SU-DHL-6 (cell line): ENCODE measurements at regions not wholly inside any gene's neighbourhood (a gene's known extent, or its start where the extent isn't known, plus 50 kb on each side); places are given as distances from the start of the nearest gene placed in this dataset.

Source experiments
- H2AFZ ChIP-seq: fragments of 200-600 bp; sonication (generic); 2 replicates; pipeline ENCODE4 v1.6.1; 2014; ENCODE audit warnings: low read depth, mild to moderate bottlenecking, moderate library complexity, mixed read lengths, antibody characterized with exemption, low read length; ENCODE audit not compliant: severe bottlenecking
- H3F3A ChIP-seq: fragments of 200-600 bp; shearing (Covaris generic); 2 replicates; pipeline ENCODE4 v1.6.0; 2016; ENCODE audit warnings: antibody characterized with exemption, mild to moderate bottlenecking; ENCODE audit not compliant: insufficient read depth
- H3K27ac ChIP-seq: fragments of 200-600 bp; sonication (generic); 2 replicates; pipeline ENCODE4 v1.5.1; 2016; ENCODE audit warnings: low read depth, mild to moderate bottlenecking, low read length, moderate library complexity, mixed read lengths
- H3K27me3 ChIP-seq: fragments of 200-600 bp; sonication (generic), shearing (Covaris generic); 2 replicates; pipeline ENCODE4 v1.6.0; 2014; ENCODE audit warnings: mild to moderate bottlenecking, low read length
- H3K36me3 ChIP-seq: fragments of 200-600 bp; sonication (generic); 2 replicates; pipeline ENCODE4 v1.6.1; 2014; ENCODE audit warnings: mild to moderate bottlenecking, low read length, mixed read lengths
- H3K4me2 ChIP-seq: fragments of 300-600, 200-600 bp; shearing (Covaris generic), sonication (generic); 2 replicates; pipeline ENCODE4 v1.6.0; 2014; ENCODE audit warnings: low read length, low read depth, mild to moderate bottlenecking; ENCODE audit not compliant: poor library complexity, severe bottlenecking
- H3K4me3 ChIP-seq: fragments of 200-600 bp; sonication (generic); 2 replicates; pipeline ENCODE4 v1.5.1; 2014; ENCODE audit warnings: antibody characterized with exemption, low read length, mild to moderate bottlenecking, mixed read lengths; ENCODE audit not compliant: insufficient read depth, poor library complexity, severe bottlenecking
- H3K79me2 ChIP-seq: fragments of 200-600 bp; sonication (generic); 2 replicates; pipeline ENCODE4 v1.6.1; 2014; ENCODE audit warnings: mild to moderate bottlenecking, low read length, moderate library complexity; ENCODE audit not compliant: insufficient read depth
- H3K9ac ChIP-seq: fragments of 200-600 bp; sonication (generic); 2 replicates; pipeline ENCODE4 v1.7.0; 2014; ENCODE audit warnings: mild to moderate bottlenecking, low read length
- H3K9me2 ChIP-seq: fragments of 200-600 bp; sonication (generic); replicated peaks from 2 replicates; pipeline ENCODE4 v1.6.1; 2014; ENCODE audit warnings: low read length; ENCODE audit not compliant: insufficient read depth
- H3K9me3 ChIP-seq: fragments of 200-600 bp; sonication (generic); 2 replicates; pipeline ENCODE4 v1.6.1; 2014; ENCODE audit warnings: low read length, mixed read lengths; ENCODE audit not compliant: insufficient read depth
- H4K20me1 ChIP-seq: fragments of 200-600 bp; sonication (generic); 2 replicates; pipeline ENCODE4 v1.6.1; 2014; ENCODE audit warnings: low read depth, mild to moderate bottlenecking, antibody characterized with exemption, low read length, moderate library complexity, mixed read lengths
- EZH2phosphoT487 ChIP-seq: fragments of 200-600 bp; sonication (generic), shearing (Covaris generic); conservative IDR thresholded peaks from 2 replicates; pipeline ENCODE4 v1.6.1; 2018; ENCODE audit warnings: mild to moderate bottlenecking, antibody characterized with exemption, low read length, moderate library complexity, mixed read lengths
- TF ChIP-seq, protein P1 (sequence below): fragments of 200-600 bp; sonication (generic); IDR thresholded peaks from one replicate; pipeline ENCODE4 v1.5.1; 2017; ENCODE audit warnings: antibody characterized with exemption, mild to moderate bottlenecking, low read length, moderate library complexity; ENCODE audit not compliant: insufficient read depth, poor library complexity, severe bottlenecking

GRCh38 chr2:175356901-175357300 is 175.4 kb upstream of the ATP5MC3 start:
- TF ChIP-seq, protein P1, sequence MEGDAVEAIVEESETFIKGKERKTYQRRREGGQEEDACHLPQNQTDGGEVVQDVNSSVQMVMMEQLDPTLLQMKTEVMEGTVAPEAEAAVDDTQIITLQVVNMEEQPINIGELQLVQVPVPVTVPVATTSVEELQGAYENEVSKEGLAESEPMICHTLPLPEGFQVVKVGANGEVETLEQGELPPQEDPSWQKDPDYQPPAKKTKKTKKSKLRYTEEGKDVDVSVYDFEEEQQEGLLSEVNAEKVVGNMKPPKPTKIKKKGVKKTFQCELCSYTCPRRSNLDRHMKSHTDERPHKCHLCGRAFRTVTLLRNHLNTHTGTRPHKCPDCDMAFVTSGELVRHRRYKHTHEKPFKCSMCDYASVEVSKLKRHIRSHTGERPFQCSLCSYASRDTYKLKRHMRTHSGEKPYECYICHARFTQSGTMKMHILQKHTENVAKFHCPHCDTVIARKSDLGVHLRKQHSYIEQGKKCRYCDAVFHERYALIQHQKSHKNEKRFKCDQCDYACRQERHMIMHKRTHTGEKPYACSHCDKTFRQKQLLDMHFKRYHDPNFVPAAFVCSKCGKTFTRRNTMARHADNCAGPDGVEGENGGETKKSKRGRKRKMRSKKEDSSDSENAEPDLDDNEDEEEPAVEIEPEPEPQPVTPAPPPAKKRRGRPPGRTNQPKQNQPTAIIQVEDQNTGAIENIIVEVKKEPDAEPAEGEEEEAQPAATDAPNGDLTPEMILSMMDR = no peak
- no peak for TF ChIP-seq EZH2phosphoT487
- H3K79me2 ChIP-seq = no peaks in the 10 kb centered on the region

DNA sequence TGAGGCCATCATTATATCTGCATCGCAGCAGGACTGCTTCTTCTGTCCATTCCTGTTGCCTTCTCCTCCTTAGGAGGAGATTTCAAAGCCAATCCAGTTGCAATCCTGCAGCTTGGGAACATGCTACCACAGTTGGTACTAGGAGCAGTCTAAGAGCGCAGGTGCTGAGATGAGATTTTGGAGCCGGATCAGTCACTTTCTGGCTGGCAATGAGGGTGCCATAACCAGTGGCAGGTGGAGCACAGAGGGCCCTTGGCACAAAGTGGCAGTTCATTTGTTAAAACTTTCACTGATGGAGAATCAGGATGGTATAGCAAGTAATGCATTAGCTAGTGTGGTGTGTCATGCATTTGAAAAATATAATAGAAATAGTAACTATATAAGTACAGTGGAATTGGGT is 173.7 kb upstream of the ATP5MC3 start:
- Histone ChIP-seq H4K20me1 (no peaks in the 10 kb centered on the region), H3K4me3 (no peak overlapping the region), H3K9ac (no peak overlapping the region), H3K79me2 (no peaks in the 10 kb centered on the region), H3F3A (no peaks in the 10 kb centered on the region), H3K36me3 (no peaks in the 10 kb centered on the region), H3K9me3 (no peaks in the 10 kb centered on the region), H3K4me2 (no peak overlapping the region), H3K27ac (no peak overlapping the region), H3K9me2 (no peaks in the 10 kb centered on the region), H2AFZ (no peak overlapping the region), H3K27me3 (no peaks in the 10 kb centered on the region)
- TF ChIP-seq, protein P1 = no peak
- TF ChIP-seq EZH2phosphoT487 = no peak

More at GRCh38 chr2:175356901-175357300, 175.4 kb upstream of the ATP5MC3 start:
- Histone ChIP-seq H3K9me2 (no peaks in the 10 kb centered on the region), H3F3A (no peaks in the 10 kb centered on the region), H2AFZ (no peak overlapping the region), H3K4me3 (no peak overlapping the region), H3K27me3 (no peaks in the 10 kb centered on the region), H4K20me1 (no peaks in the 10 kb centered on the region), H3K4me2 (no peak overlapping the region), H3K9ac (no peak overlapping the region), H3K9me3 (no peaks in the 10 kb centered on the region), H3K36me3 (no peaks in the 10 kb centered on the region), H3K27ac (no peak overlapping the region)

DNA sequence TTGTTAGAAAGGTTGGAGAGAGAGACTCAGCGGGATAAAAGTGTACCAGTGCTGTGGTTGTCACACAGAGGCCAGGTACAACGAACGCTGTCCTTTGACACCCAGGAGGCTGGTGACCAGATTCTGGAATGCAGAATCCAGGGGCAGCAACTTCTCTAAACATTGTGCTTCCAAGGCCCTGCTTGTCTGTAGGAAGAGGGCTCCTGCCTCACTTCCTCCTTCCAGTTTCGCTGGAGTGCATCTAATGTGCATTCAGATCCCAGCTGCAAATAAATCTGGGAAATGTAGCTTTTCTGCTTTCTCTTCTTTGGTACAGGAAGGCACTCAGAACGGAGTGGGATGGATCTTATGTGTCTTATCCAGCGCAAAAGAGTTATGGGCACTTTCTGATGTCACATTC is 171.8 kb upstream of the ATP5MC3 start:
- no peaks in the 10 kb centered on the region for H3K9me2 ChIP-seq
- TF ChIP-seq, protein P1 = no peak
- TF ChIP-seq EZH2phosphoT487 = no peak
- H2AFZ ChIP-seq = no peak overlapping the region
- H3K27ac ChIP-seq = no peak overlapping the region
- H4K20me1 ChIP-seq = no peaks in the 10 kb centered on the region
- no peak overlapping the region for H3K9ac ChIP-seq
- no peaks in the 10 kb centered on the region for H3K9me3 ChIP-seq
- no peak overlapping the region for H3K4me2 ChIP-seq
- H3K4me3 ChIP-seq = no peak overlapping the region
- H3K79me2 ChIP-seq = no peaks in the 10 kb centered on the region
- no peaks in the 10 kb centered on the region for H3K27me3 ChIP-seq
- no peaks in the 10 kb centered on the region for H3F3A ChIP-seq
- H3K36me3 ChIP-seq = no peaks in the 10 kb centered on the region
